Loucy (cell line): ENCODE measurements at regions not wholly inside any gene's neighbourhood (a gene's known extent, or its start where the extent isn't known, plus 50 kb on each side); places are given as distances from the start of the nearest gene placed in this dataset.

ENCODE experiments used
- H2AFZ ChIP-seq: fragments of 200-600 bp; sonication (generic); 2 replicates; pipeline ENCODE4 v1.6.0; 2016; ENCODE audit warnings: antibody characterized with exemption, mild to moderate bottlenecking, low read length, moderate library complexity
- H3F3A ChIP-seq: fragments of 200-600 bp; 2 replicates; pipeline ENCODE4 v1.6.0; 2016; ENCODE audit warnings: antibody characterized with exemption, low read depth, mild to moderate bottlenecking
- H3K27me3 ChIP-seq: fragments of 200-600 bp; sonication (generic); 2 replicates; pipeline ENCODE4 v1.6.1; 2014; ENCODE audit warnings: low read length, mild to moderate bottlenecking; ENCODE audit not compliant: insufficient read depth, poor library complexity, severe bottlenecking
- H3K36me3 ChIP-seq: fragments of 200-600 bp; sonication (generic); 2 replicates; pipeline ENCODE4 v1.6.1; 2016; ENCODE audit warnings: low read length; ENCODE audit not compliant: insufficient read depth
- H3K4me1 ChIP-seq: fragments of 200-600 bp; sonication (generic); 2 replicates; pipeline ENCODE4 v1.5.1; 2014; ENCODE audit warnings: low read length, mild to moderate bottlenecking; ENCODE audit not compliant: insufficient read depth, poor library complexity, severe bottlenecking
- H3K4me2 ChIP-seq: fragments of 200-600 bp; sonication (generic); 2 replicates; pipeline ENCODE4 v1.6.0; 2014; ENCODE audit warnings: antibody characterized with exemption, low read length, low read depth, mild to moderate bottlenecking; ENCODE audit not compliant: poor library complexity, severe bottlenecking
- H3K4me3 ChIP-seq: fragments of 200-600 bp; sonication (generic); 2 replicates; pipeline ENCODE4 v1.5.1; 2014; ENCODE audit warnings: low read length, mild to moderate bottlenecking, mixed read lengths; ENCODE audit not compliant: poor library complexity, severe bottlenecking
- H3K79me2 ChIP-seq: fragments of 200-600 bp; sonication (generic); 2 replicates; pipeline ENCODE4 v1.6.1; 2014; ENCODE audit warnings: low read length; ENCODE audit not compliant: insufficient read depth
- H3K9ac ChIP-seq: fragments of 200-600 bp; sonication (generic); 2 replicates; pipeline ENCODE4 v1.6.0; 2014; ENCODE audit warnings: mild to moderate bottlenecking, low read depth, low read length, moderate library complexity; ENCODE audit not compliant: poor library complexity, severe bottlenecking
- H3K9me2 ChIP-seq: fragments of 200-600 bp; sonication (generic); replicated peaks from 2 replicates; pipeline ENCODE4 v1.6.1; 2016; ENCODE audit warnings: low read depth, low read length, mixed read lengths
- H3K9me3 ChIP-seq: fragments of 200-600 bp; sonication (generic); 2 replicates; pipeline ENCODE4 v1.6.1; 2014; ENCODE audit warnings: mild to moderate bottlenecking, antibody characterized with exemption, low read length, low read depth; ENCODE audit not compliant: insufficient read depth
- H4K20me1 ChIP-seq: fragments of 200-600 bp; sonication (generic); 2 replicates; pipeline ENCODE4 v1.6.0; 2014; ENCODE audit warnings: antibody characterized with exemption, low read length, mild to moderate bottlenecking; ENCODE audit not compliant: insufficient read depth, poor library complexity, severe bottlenecking
- CTCF ChIP-seq: fragments of 200-600 bp; sonication (generic); conservative IDR thresholded peaks from 2 replicates; pipeline ENCODE4 v1.5.1; 2014; ENCODE audit warnings: mild to moderate bottlenecking, antibody characterized with exemption, low read length
- EZH2phosphoT487 ChIP-seq: fragments of 200-600 bp; IDR thresholded peaks from 2 replicates; pipeline ENCODE4 v1.6.1; 2018; ENCODE audit warnings: antibody characterized with exemption, mild to moderate bottlenecking, moderate library complexity, borderline replicate concordance

GRCh38 chr3:33993631-33994030 lies 195.2 kb downstream of the PDCD6IP start:
- H3K4me3 ChIP-seq = no peak overlapping the region
- H2AFZ ChIP-seq = no peak overlapping the region
- no peaks in the 10 kb centered on the region for H3K27me3 ChIP-seq
- H4K20me1 ChIP-seq = no peaks in the 10 kb centered on the region
- H3K4me1 ChIP-seq = no peaks in the 10 kb centered on the region
- no peaks in the 10 kb centered on the region for H3F3A ChIP-seq
- H3K9ac ChIP-seq = no peak overlapping the region
- TF ChIP-seq EZH2phosphoT487 (no peak), CTCF (no peak)
- no peaks in the 10 kb centered on the region for H3K9me2 ChIP-seq
- H3K79me2 ChIP-seq = no peaks in the 10 kb centered on the region
- H3K4me2 ChIP-seq = no peak overlapping the region
- H3K36me3 ChIP-seq = no peaks in the 10 kb centered on the region
- no peaks in the 10 kb centered on the region; the same call in 1 of the 2 replicates for H3K9me3 ChIP-seq

GRCh38 chr3:33994568-33994967 lies 196.1 kb downstream of the PDCD6IP start:
- Histone ChIP-seq H3K36me3 (no peaks in the 10 kb centered on the region), H3K9me3 (no peaks in the 10 kb centered on the region; the same call in 1 of the 2 replicates), H3K4me3 (no peak overlapping the region), H3F3A (no peaks in the 10 kb centered on the region), H3K9me2 (no peaks in the 10 kb centered on the region), H3K27me3 (no peaks in the 10 kb centered on the region), H3K4me1 (no peaks in the 10 kb centered on the region), H3K79me2 (no peaks in the 10 kb centered on the region), H3K4me2 (no peak overlapping the region), H2AFZ (no peak overlapping the region), H3K9ac (no peak overlapping the region), H4K20me1 (no peaks in the 10 kb centered on the region)
- no peak for TF ChIP-seq EZH2phosphoT487
- TF ChIP-seq CTCF = no peak

GRCh38 chr3:34000301-34000700 lies 201.9 kb downstream of the PDCD6IP start:
- no peaks in the 10 kb centered on the region for H3K79me2 ChIP-seq
- H3K9ac ChIP-seq = no peak overlapping the region
- H2AFZ ChIP-seq = no peak overlapping the region
- no peak overlapping the region for H3K4me2 ChIP-seq
- H3K36me3 ChIP-seq = no peaks in the 10 kb centered on the region
- TF ChIP-seq CTCF = no peak
- no peak for TF ChIP-seq EZH2phosphoT487
- H3F3A ChIP-seq = no peaks in the 10 kb centered on the region
- H3K4me1 ChIP-seq = peaks cover 12% of the 10 kb centered on the region
- no peaks in the 10 kb centered on the region for H4K20me1 ChIP-seq
- no peaks in the 10 kb centered on the region for H3K9me2 ChIP-seq
- H3K9me3 ChIP-seq = no peaks in the 10 kb centered on the region; the same call in 1 of the 2 replicates
- H3K4me3 ChIP-seq = no peak overlapping the region
- H3K27me3 ChIP-seq = no peaks in the 10 kb centered on the region
